CD14-positive monocyte (primary cell): ENCODE measurements at regions not wholly inside any gene's neighbourhood (a gene's known extent, or its start where the extent isn't known, plus 50 kb on each side); places are given as distances from the start of the nearest gene placed in this dataset.

ENCODE experiments used
- DNase-seq, 3 donors: peaks; one replicate each; pipeline ENCODE4 v3.0.0-alpha.2; 2011 to 2022
- H2AFZ ChIP-seq: 2 replicates; pipeline ENCODE4 v1.6.0; 2012; ENCODE audit warnings: mild to moderate bottlenecking, low read depth, low read length, inconsistent platforms; ENCODE audit not compliant: insufficient read depth, poor library complexity, severe bottlenecking
- H3K27ac ChIP-seq, 2 donors: 1 replicate in 1 of 2; 2 replicates in 1 of 2; pipeline ENCODE4 v1.5.1; 2012 to 2013; ENCODE audit warnings: low read length in 2 of 2, control low read depth in 1 of 2, inconsistent platforms in 1 of 2, low read depth in 1 of 2, mild to moderate bottlenecking in 1 of 2
- H3K27me3 ChIP-seq, 2 donors: one replicate each; pipeline versions ENCODE4 v1.6.0 to v1.6.1; 2011 to 2013; ENCODE audit warnings: low read length in 2 of 2; ENCODE audit not compliant: control insufficient read depth in 2 of 2, insufficient read depth in 2 of 2
- H3K36me3 ChIP-seq, 2 donors: replicated peaks in 1 of 2; 1 replicate in 1 of 2; 2 replicates in 1 of 2; pipeline versions ENCODE4 v1.5.1 to v1.6.1; 2012 to 2013; ENCODE audit warnings: low read length in 2 of 2, control low read depth in 1 of 2, inconsistent platforms in 1 of 2, mild to moderate bottlenecking in 1 of 2; ENCODE audit not compliant: insufficient read depth in 2 of 2, control insufficient read depth in 1 of 2
- H3K4me1 ChIP-seq, 2 donors: 1 replicate in 1 of 2; 2 replicates in 1 of 2; pipeline versions ENCODE4 v1.5.1 to v1.6.1; 2012 to 2013; ENCODE audit warnings: low read length in 2 of 2, control low read depth in 1 of 2, inconsistent platforms in 1 of 2, mild to moderate bottlenecking in 1 of 2, moderate library complexity in 1 of 2; ENCODE audit not compliant: insufficient read depth in 2 of 2, control insufficient read depth in 1 of 2
- H3K4me2 ChIP-seq: replicated peaks from 2 replicates; pipeline ENCODE3; 2012; ENCODE audit warnings: low read length, moderate library complexity, mild to moderate bottlenecking; ENCODE audit not compliant: poor library complexity, severe bottlenecking; ENCODE audit errors: extremely low read depth
- H3K4me3 ChIP-seq, 3 experiments: fragments of 200-600 bp in 1 of 3; sonication (generic) in 1 of 3; replicated peaks in 1 of 3; 1 replicate in 2 of 3; 2 replicates in 1 of 3; pipeline ENCODE4 v1.5.1; 2011 to 2013; ENCODE audit warnings: low read length in 3 of 3, mild to moderate bottlenecking in 3 of 3, control low read depth in 2 of 3, low read depth in 2 of 3, inconsistent platforms in 1 of 3, moderate library complexity in 1 of 3
- H3K79me2 ChIP-seq: 2 replicates; pipeline ENCODE4 v1.6.0; 2012; ENCODE audit warnings: mild to moderate bottlenecking, control low read depth, inconsistent platforms, low read length, moderate library complexity; ENCODE audit not compliant: insufficient read depth
- H3K9ac ChIP-seq: 2 replicates; pipeline ENCODE4 v1.6.0; 2017; ENCODE audit warnings: low read length, mild to moderate bottlenecking; ENCODE audit not compliant: insufficient read depth, poor library complexity, severe bottlenecking
- H3K9me3 ChIP-seq, 2 donors: replicated peaks in 1 of 2; 1 replicate in 1 of 2; 2 replicates in 1 of 2; pipeline versions ENCODE4 v1.5.1 to v1.6.1; 2012 to 2013; ENCODE audit warnings: low read length in 2 of 2, control low read depth in 1 of 2; ENCODE audit not compliant: control insufficient read depth in 1 of 2, insufficient read depth in 1 of 2
- H4K20me1 ChIP-seq: 2 replicates; pipeline ENCODE4 v1.6.0; 2012; ENCODE audit warnings: mild to moderate bottlenecking, low read length, control low read depth, moderate library complexity; ENCODE audit not compliant: insufficient read depth
- H3K27ac Mint-ChIP-seq, 7 donors: one replicate each; pipeline ENCODE4 v1.8.0; 2020; ENCODE audit warnings: mild to moderate bottlenecking in 7 of 7, mixed read lengths in 7 of 7, moderate library complexity in 6 of 7, inconsistent platforms in 2 of 7
- H3K27me3 Mint-ChIP-seq, 3 donors: one replicate each; pipeline ENCODE4 v1.8.0; 2021 to 2022; ENCODE audit warnings: low read depth in 3 of 3, mild to moderate bottlenecking in 3 of 3, mixed read lengths in 3 of 3, moderate library complexity in 3 of 3, inconsistent platforms in 1 of 3
- H3K36me3 Mint-ChIP-seq, 2 donors: one replicate each; pipeline ENCODE4 v1.8.0; 2020; ENCODE audit warnings: mixed read lengths in 2 of 2, inconsistent platforms in 1 of 2, mild to moderate bottlenecking in 1 of 2
- H3K4me1 Mint-ChIP-seq: one replicate; pipeline ENCODE4 v1.8.0; 2020; ENCODE audit warnings: mild to moderate bottlenecking, mixed read lengths
- H3K4me3 Mint-ChIP-seq, 2 donors: one replicate each; pipeline ENCODE4 v1.8.0; 2020; ENCODE audit warnings: mild to moderate bottlenecking in 2 of 2, mixed read lengths in 2 of 2, moderate library complexity in 1 of 2
- H3K9me3 Mint-ChIP-seq, 7 donors: one replicate each; pipeline ENCODE4 v1.8.0; 2020 to 2022; ENCODE audit warnings: mixed read lengths in 7 of 7, mild to moderate bottlenecking in 6 of 7, moderate library complexity in 6 of 7, inconsistent platforms in 2 of 7
- CTCF ChIP-seq: fragments of 200-600 bp; IDR thresholded peaks from one replicate; pipeline ENCODE4 v1.8.0; 2022; ENCODE audit warnings: antibody characterized with exemption, mild to moderate bottlenecking
- WGBS: methylation state at CpG from one replicate; pipeline ENCODE4 v1.1.5; 2013; ENCODE audit warnings: missing lambda C conversion rate; ENCODE audit not compliant: insufficient coverage; 5-methylcytosine and 5-hydroxymethylcytosine counted together
- intact Hi-C, 2 donors: fragments of 100-400 bp; cut with micrococcal nuclease; formaldehyde crosslinking; loops; one replicate each; pipeline versions ENCODE4 v1.15.0 to v1.15.1; 2023

GRCh38 chr3:31047673-31048072 lies 153.2 kb upstream of the GADL1 start:
- 100% methylated on average over 1 of the region's 3 CpGs for WGBS

DNA sequence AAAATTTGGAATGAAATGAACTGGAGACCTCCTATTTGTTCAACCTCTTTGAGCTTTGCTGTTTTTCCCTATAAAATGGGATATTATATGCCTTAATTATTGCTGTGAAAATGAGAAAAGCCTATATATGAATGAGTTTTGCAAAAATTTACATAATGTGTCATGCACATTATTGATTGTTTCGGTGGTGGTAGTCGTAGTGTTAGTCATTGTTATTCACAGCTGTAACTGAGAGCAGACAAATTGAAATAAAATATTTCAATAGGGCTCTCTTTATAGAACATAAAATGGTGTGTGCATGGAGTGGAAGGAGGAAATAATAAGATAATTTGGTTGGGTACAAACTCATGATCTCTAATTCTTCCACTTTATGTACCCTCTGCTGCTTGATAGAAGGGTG lies 153.7 kb upstream of the GADL1 start:
- Mint-ChIP-seq H3K4me3 (no peak overlapping the region), H3K27ac (no peak overlapping the region), H3K9me3 (peaks cover 2 to 16% (median 7%) of the 10 kb centered on the region in 7 donors), H3K36me3 (no peaks in the 10 kb centered on the region), H3K27me3 (peaks cover 0 to 1% (median 0%) of the 10 kb centered on the region in 3 donors), H3K4me1 (peaks cover 2% of the 10 kb centered on the region)
- Histone ChIP-seq H3K79me2 (no peaks in the 10 kb centered on the region), H3K4me3 (no peak overlapping the region), H4K20me1 (no peaks in the 10 kb centered on the region), H3K9me3 (peaks cover 1% of the 10 kb centered on the region in 2 donors), H2AFZ (no peak overlapping the region), H3K27ac (no peak overlapping the region), H3K27me3 (no peaks in the 10 kb centered on the region), H3K9ac (no peak overlapping the region), H3K4me1 (no peaks in the 10 kb centered on the region), H3K4me2 (no peak overlapping the region), H3K36me3 (no peaks in the 10 kb centered on the region)
- intact Hi-C loops = no loop called here
- TF ChIP-seq CTCF = no peak
- DNase-seq = no peak
- WGBS = 83% methylated on average over 2 of the region's 2 CpGs

More at GRCh38 chr3:31047673-31048072, 153.2 kb upstream of the GADL1 start:
- no peak overlapping the region for H2AFZ ChIP-seq
- no peaks in the 10 kb centered on the region for H3K27me3 ChIP-seq
- Mint-ChIP-seq H3K4me1 (peaks cover 2% of the 10 kb centered on the region), H3K27ac (no peak overlapping the region), H3K36me3 (no peaks in the 10 kb centered on the region), H3K4me3 (no peak overlapping the region), H3K27me3 (peaks cover 0 to 1% (median 0%) of the 10 kb centered on the region in 3 donors), H3K9me3 (peaks cover 5 to 20% (median 10%) of the 10 kb centered on the region in 7 donors)
- DNase-seq = no peak
- no peaks in the 10 kb centered on the region for H3K4me1 ChIP-seq
- H3K27ac ChIP-seq = no peak overlapping the region
- H3K9me3 ChIP-seq = peaks cover 6% of the 10 kb centered on the region in 2 donors
- intact Hi-C loops = no loop called here
- no peaks in the 10 kb centered on the region for H3K79me2 ChIP-seq
- H3K4me2 ChIP-seq = no peak overlapping the region
- TF ChIP-seq CTCF = no peak
- no peak overlapping the region for H3K9ac ChIP-seq
- H4K20me1 ChIP-seq = no peaks in the 10 kb centered on the region
- no peak overlapping the region for H3K4me3 ChIP-seq
- no peaks in the 10 kb centered on the region for H3K36me3 ChIP-seq
